ENCODE measurements at regions not wholly inside any gene's neighbourhood (a gene's known extent, or its start where the extent isn't known, plus 50 kb on each side); places are given as distances from the start of the nearest gene placed in this dataset.

DNA sequence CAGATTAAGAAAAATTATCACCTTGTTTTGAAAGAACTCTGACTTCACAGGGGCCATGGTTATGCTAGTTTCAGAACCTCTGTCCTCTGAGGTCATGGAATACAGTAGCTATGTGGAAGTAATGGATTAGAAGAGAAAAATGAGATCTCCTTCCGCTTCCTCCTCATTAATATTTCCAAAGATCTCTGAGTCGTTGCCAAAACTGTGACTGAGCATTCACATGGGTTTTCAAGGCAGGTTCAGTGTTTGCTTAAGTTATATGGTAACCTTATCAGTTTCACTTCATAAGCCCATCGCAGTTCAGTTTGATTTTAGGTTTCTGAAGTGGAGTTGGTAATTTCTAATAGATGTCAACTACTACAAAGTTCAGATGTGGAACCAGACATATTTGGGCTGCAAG is 321.2 kb upstream of the SOX9 start:
- TF ChIP-seq CTCF (conservative IDR thresholded peaks at IDR 0.05; ENCODE audit: low read depth, low read length), result no peak
- no peak for TF ChIP-seq POLR2A (IDR thresholded peaks at IDR 0.05; ENCODE audit: low read depth, low read length)
- TF ChIP-seq CEBPB (IDR thresholded peaks at IDR 0.05; ENCODE audit: low read depth, low read length), result no peak
- TF ChIP-seq MAFK (IDR thresholded peaks at IDR 0.05; ENCODE audit: low read depth, low read length), result no peak
- no peak for TF ChIP-seq RCOR1 (IDR thresholded peaks at IDR 0.05; ENCODE audit: insufficient replicate concordance, low read length)
- no peak for TF ChIP-seq MXI1 (IDR thresholded peaks at IDR 0.05; ENCODE audit: borderline replicate concordance, low read depth, low read length)
- TF ChIP-seq RFX5 (IDR thresholded peaks at IDR 0.05; ENCODE audit: low read depth, low read length), result no peak
- no peak for TF ChIP-seq FOS (IDR thresholded peaks at IDR 0.05; ENCODE audit: low read depth, low read length)

All from IMR-90 (cell line).